NCI-H1105 treated with DMSO at 0.1 percent for 48 hours (cell line): ENCODE measurements at regions not wholly inside any gene's neighbourhood (a gene's known extent, or its start where the extent isn't known, plus 50 kb on each side); places are given as distances from the start of the nearest gene placed in this dataset.
"Not testable (repeated sequence)": the region's sequence is repeated elsewhere in the genome, so short reads cannot be mapped to it uniquely, and the experiment has no call there.

Experiments
- DNase-seq: peaks from one replicate; lab custom pipeline; 2025; lab: John Stamatoyannopoulos, UW

DNA sequence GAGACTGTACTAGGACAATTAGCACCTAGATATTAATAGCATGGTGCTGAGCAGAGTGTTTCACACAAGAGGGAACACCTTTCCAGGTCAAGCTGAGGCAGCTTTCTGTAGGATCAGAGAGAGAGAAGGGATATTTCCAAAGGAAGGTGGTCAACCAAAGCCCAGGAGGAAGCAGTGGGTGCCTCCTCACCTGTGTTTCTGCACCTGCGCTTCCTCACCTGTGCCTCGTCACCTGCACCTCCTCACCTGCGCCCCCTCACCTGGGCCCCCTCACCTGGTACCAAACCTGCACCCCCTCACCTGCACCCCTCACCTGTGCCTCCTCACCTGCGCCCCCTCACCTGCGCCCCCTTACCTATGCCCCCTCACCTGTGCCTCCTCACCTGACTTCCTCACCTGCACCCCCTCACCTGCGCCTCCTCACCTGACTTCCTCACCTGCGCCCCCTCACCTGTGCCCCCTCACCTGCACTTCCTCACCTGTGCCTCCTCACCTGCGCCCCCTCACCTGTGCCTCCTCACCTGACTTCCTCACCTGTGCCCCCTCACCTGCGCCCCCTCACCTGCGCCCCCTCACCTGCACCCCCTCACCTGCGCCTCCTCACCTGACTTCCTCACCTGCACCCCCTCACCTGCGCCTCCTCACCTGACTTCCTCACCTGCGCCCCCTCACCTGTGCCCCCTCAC lies 67.9 kb downstream of the TTLL2 start:
- DNase-seq = no peak

GRCh38 chr6:167393731-167394130 lies 68.8 kb downstream of the TTLL2 start:
- no peak for DNase-seq

DNA sequence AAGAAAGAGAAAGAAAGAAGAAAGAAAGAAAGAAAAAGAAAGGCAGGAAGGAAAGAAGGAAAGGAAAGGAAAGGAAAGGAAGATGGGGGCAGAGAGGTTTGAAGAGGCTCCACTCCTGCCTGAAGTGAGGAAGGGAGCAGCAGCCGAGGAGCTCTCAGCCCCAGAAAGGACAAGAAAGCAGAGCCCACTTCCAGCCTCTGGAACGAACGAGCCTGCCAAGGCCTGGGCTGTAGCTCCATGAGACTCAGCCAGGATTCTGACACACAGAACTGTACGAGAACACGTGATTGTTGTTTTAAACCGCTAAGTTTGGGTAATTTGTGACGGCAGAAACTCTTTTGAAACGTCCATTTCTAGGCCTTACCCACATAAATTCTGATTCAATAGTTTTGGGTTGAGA lies 69.5 kb downstream of the TTLL2 start:
- no peak for DNase-seq

DNA sequence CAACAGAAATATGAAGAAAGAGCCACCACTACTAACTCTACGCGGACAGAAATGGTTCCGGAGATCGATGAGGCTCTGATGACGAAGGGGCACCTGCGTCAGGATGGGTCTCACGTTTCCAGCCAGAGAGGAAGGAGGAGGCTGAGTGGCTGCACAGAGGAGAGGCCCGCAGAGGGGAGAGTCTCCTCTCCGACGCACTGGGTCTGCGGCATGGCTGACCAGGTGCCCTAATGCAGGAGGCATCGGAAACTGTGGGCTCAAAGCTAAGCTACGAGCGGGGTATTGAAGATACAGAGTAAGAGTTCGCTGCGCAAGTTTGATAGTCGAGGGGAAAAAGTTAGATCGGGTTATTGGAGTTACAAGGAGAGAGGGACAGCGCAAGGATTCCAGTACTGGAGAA lies 69.9 kb downstream of the TTLL2 start:
- DNase-seq = no peak

GRCh38 chr6:167396068-167396658 lies 71.3 kb downstream of the TTLL2 start:
- no peak for DNase-seq

GRCh38 chr6:167396659-167397490 lies 72.0 kb downstream of the TTLL2 start:
- no peak for DNase-seq

DNA sequence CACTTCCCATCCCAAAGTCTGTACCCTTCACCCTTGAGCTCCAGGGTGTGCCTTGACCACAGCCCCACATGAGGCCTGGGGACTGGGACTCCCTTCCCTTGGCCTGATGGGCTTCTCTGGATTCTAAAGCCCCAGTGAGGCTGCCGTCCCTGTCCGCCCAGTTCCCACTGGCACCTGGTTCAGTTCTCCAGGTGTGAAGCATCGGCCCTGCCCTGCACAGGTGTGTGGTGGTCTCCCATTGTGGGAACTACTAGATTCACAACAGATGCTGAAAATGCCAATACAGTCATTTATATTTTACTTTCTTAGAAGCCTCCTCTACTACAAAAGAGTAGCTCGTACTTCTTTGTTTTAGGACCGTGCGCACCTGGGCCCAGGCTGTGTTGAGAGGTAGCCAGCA lies 72.8 kb downstream of the TTLL2 start:
- no peak for DNase-seq

GRCh38 chr6:167398214-167399050 lies 73.5 kb downstream of the TTLL2 start:
- no peak for DNase-seq

DNA sequence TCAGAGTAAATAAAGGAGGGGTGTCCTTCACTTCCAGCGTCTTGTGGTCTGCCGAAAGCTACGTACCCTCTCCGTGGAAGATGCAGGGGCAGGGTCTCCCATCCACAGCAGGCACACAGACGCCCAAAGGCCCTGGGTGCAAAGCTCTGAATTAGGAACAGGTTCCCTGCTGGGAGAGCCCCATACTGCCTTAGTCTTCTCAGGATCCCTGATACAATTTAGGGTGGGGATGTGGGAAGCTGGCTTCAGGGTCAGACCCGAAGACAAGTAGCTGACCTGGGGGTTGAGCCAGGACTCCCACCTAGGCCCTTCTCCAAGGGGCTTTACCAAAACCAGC lies 74.1 kb downstream of the TTLL2 start:
- no peak for DNase-seq

- DNase-seq = no peak
Measured at GRCh38 chr6:167399599-167399998, 74.7 kb downstream of the TTLL2 start.

DNA sequence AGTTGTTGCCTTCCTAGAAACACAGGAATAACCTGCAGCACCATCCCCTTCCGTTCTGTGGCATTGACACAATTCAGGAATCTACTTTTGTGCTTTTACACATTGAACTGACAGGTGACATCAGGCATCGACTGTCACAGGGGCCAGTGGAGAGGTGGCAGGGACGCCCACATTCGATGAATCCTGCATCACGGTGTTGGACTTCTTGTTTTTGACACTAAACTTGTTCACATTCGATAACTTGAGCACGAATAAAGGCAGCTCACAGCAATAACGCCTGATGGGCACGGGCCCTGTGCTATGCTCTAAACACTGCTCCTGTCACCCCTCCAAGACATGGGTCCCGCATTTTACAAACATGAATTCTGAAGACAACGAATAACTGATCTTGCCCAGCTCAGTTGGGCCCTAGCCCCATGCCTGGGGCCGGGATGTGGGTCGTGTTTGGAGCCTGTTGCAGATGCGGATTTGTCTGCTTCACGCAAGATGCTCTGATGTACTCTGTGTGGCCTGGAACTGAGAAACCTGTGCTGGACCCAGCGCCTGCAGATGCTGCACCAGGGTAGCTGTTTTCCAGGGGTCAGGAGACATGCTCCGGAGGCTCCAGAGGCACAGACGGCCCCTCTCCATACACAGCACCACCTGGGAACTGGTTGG lies 75.7 kb downstream of the TTLL2 start:
- no peak for DNase-seq

- peak; percentile 52 for DNase-seq
Measured at GRCh38 chr6:167401525-167402194, 76.8 kb downstream of the TTLL2 start.

DNA sequence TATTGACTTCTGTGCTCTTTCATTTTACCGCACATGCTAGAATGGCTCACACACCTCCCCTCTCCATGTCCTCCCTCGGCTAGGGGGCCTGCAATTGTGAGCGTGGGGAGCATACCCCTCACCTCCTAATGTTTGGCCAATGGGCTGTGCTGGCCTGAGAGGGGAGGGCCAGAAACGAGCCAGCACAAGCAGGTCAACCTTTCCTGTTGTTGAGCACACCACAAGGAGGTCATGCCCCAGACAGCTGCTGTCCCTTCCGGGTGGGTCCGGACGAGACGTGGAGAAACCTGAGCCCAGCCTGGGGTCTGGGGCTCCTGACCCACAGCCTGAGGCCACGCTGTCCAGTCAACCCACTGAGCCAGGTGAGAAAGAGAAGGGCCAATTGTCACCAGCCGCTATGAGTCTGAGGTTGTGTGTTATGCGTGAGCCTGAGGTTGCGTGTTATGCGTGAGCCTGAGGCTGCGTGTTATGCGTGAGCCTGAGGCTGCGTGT lies 77.4 kb downstream of the TTLL2 start:
- no peak for DNase-seq

DNA sequence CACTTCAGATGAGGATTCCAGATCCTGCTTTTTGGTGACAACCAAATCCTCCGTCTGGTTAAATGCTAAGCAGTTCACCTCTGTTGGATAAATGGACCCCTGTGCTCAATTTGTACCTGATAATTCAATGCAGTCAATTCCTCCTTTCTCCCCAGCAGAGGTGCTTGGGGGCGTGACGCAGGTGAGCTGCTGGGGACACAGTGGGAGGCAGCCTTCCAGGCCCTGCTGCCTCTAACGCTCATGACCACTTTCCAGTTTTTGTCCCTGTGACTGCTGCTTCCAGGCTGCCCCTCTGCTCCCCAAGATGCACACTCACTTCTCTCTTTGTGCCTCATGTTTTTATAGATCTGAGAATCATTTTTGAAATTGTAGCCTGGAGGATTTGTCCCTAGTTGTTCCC lies 78.5 kb downstream of the TTLL2 start:
- DNase-seq = no peak

DNA sequence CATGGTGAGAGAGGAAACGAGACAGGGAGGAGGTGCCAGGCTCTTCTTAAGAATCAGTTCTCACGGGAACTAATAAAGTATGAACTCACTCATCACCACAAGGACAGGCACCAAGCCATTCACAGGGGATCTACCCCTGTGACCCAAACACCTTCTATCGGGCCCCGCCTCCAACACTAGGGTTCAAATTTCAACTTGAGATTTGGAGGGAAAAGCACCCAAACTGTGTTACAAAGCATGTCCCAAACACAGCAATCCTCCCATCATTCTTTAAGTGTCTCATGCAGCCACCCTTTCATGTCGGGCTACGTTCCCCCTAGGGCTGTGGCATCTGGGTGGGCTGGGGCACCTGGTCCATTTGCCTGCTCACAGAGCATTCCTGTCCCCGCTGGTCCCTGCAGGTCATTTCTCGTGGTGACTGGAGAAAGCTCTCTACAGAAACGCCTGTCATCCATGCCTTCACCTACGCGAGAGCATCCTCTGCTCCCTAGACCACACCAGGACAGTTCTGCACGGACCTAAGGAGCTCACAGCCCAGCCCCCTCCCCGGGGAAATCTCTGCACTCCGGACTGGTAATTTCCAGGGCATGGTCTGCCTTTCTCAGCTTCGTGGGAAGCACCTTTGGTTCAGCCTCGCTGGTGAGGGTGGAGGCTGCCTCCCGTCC lies 79.6 kb downstream of the TTLL2 start:
- no peak for DNase-seq

- no peak for DNase-seq
Measured at GRCh38 chr6:167405778-167406532, 81.1 kb downstream of the TTLL2 start.

GRCh38 chr6:167406533-167407238 lies 81.8 kb downstream of the TTLL2 start:
- not testable (repeated sequence) for DNase-seq

DNA sequence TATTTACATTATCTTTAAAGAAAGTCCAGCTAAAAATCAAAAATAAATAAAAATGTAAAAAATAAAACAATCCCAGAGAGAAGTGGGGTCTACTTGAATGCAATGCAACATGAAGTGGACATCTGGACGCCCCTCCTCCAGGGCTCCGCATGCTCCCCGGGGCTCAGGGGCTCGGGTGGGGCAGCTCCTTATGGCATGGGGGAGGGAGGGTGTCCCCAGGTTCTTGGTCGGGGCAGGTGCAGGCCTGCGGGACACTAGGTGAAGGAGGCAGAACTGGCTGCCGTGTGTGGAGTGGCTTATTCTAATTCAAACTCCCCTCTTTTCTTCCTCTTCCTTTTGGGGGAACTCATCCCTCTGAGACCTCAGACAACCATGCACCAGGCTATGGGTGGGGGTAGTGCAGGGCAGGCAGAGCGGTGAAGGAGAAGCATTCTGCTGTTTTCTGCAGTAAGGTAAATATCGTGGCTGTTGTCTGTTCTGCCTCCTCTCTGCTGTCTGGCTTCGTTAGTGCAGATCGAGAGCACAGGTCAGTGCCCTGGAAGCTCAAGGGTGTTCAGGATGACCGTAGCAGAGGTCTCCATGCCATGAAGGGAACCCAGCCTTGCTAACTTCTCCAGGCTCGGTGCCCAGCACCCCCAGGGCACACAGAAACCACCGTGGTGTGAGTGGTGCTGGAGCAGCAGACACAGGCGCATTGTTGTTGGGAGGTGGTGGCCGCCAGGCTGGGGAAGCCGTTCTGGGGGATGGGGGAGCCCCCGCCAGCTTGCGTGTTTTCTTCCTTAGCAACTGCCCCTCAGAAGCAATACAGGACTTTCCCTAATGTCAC lies 82.6 kb downstream of the TTLL2 start:
- DNase-seq = no peak
